ENCODE measurements at regions not wholly inside any gene's neighbourhood (a gene's known extent, or its start where the extent isn't known, plus 50 kb on each side); places are given as distances from the start of the nearest gene placed in this dataset.
"Not testable (repeated sequence)": the region's sequence is repeated elsewhere in the genome, so short reads cannot be mapped to it uniquely, and the experiment has no call there.

GRCh38 chr2:180691186-180691854 is 289.1 kb upstream of the UBE2E3 start:
- H3K27ac Mint-ChIP-seq; H3K27me3 Mint-ChIP-seq; H3K4me1 Mint-ChIP-seq (ENCODE audit: low read depth); H3K9me3 Mint-ChIP-seq; H3K36me3 Mint-ChIP-seq (ENCODE audit: low read depth); intact Hi-C loops (cut with micrococcal nuclease); H3K4me3 Mint-ChIP-seq: not testable (repeated sequence)

- intact Hi-C loops (cut with micrococcal nuclease), result no loop called here
- Mint-ChIP-seq H3K4me3 (no peak overlapping the region), H3K4me1 (ENCODE audit: low read depth) (no peaks in the 10 kb centered on the region), H3K36me3 (ENCODE audit: low read depth) (no peaks in the 10 kb centered on the region), H3K27ac (no peak overlapping the region), H3K9me3 (peaks cover 8% of the 10 kb centered on the region), H3K27me3 (no peaks in the 10 kb centered on the region)
Measured at GRCh38 chr2:180690611-180691010, 289.8 kb upstream of the UBE2E3 start.

- no peak overlapping the region for H3K4me3 Mint-ChIP-seq
- no peaks in the 10 kb centered on the region for H3K36me3 Mint-ChIP-seq (ENCODE audit: low read depth)
- intact Hi-C loops (cut with micrococcal nuclease), result no loop called here
- H3K27me3 Mint-ChIP-seq, result peaks cover 2% of the 10 kb centered on the region
- H3K9me3 Mint-ChIP-seq, result no peaks in the 10 kb centered on the region
- H3K27ac Mint-ChIP-seq, result no peak overlapping the region
- no peaks in the 10 kb centered on the region for H3K4me1 Mint-ChIP-seq (ENCODE audit: low read depth)
Measured at GRCh38 chr2:180682871-180683270, 297.5 kb upstream of the UBE2E3 start.

- H3K9me3 Mint-ChIP-seq, result no peaks in the 10 kb centered on the region
- peaks cover 2% of the 10 kb centered on the region for H3K27me3 Mint-ChIP-seq
- no peak overlapping the region for H3K4me3 Mint-ChIP-seq
- no peaks in the 10 kb centered on the region for H3K4me1 Mint-ChIP-seq (ENCODE audit: low read depth)
- H3K36me3 Mint-ChIP-seq (ENCODE audit: low read depth), result no peaks in the 10 kb centered on the region
- intact Hi-C loops (cut with micrococcal nuclease), result no loop called here
- H3K27ac Mint-ChIP-seq, result no peak overlapping the region
Measured at GRCh38 chr2:180679693-180680092, 300.7 kb upstream of the UBE2E3 start.

- intact Hi-C loops (cut with micrococcal nuclease), result no loop called here
- H3K36me3 Mint-ChIP-seq (ENCODE audit: low read depth), result no peaks in the 10 kb centered on the region
- H3K4me1 Mint-ChIP-seq (ENCODE audit: low read depth), result no peaks in the 10 kb centered on the region
- H3K27me3 Mint-ChIP-seq, result peaks cover 2% of the 10 kb centered on the region
- H3K27ac Mint-ChIP-seq, result no peak overlapping the region
- H3K9me3 Mint-ChIP-seq, result no peaks in the 10 kb centered on the region
- no peak overlapping the region for H3K4me3 Mint-ChIP-seq
Measured at GRCh38 chr2:180678625-180678972, 301.8 kb upstream of the UBE2E3 start.

- intact Hi-C loops (cut with micrococcal nuclease), result no loop called here
- Mint-ChIP-seq H3K4me1 (ENCODE audit: low read depth) (no peaks in the 10 kb centered on the region), H3K27ac (no peak overlapping the region), H3K27me3 (peaks cover 2% of the 10 kb centered on the region), H3K9me3 (no peaks in the 10 kb centered on the region), H3K4me3 (no peak overlapping the region), H3K36me3 (ENCODE audit: low read depth) (no peaks in the 10 kb centered on the region)
Measured at GRCh38 chr2:180677930-180678624, 302.3 kb upstream of the UBE2E3 start.

GRCh38 chr2:180677200-180677599 is 303.2 kb upstream of the UBE2E3 start:
- no peaks in the 10 kb centered on the region for H3K9me3 Mint-ChIP-seq
- H3K27ac Mint-ChIP-seq, result no peak overlapping the region
- intact Hi-C loops (cut with micrococcal nuclease), result no loop called here
- no peak overlapping the region for H3K4me3 Mint-ChIP-seq
- H3K4me1 Mint-ChIP-seq (ENCODE audit: low read depth), result no peaks in the 10 kb centered on the region
- H3K27me3 Mint-ChIP-seq, result peaks cover 2% of the 10 kb centered on the region
- H3K36me3 Mint-ChIP-seq (ENCODE audit: low read depth), result no peaks in the 10 kb centered on the region

- Mint-ChIP-seq H3K4me1 (ENCODE audit: low read depth) (no peaks in the 10 kb centered on the region), H3K27me3 (peaks cover 2% of the 10 kb centered on the region), H3K4me3 (no peak overlapping the region), H3K9me3 (no peaks in the 10 kb centered on the region), H3K27ac (no peak overlapping the region), H3K36me3 (ENCODE audit: low read depth) (no peaks in the 10 kb centered on the region)
- intact Hi-C loops (cut with micrococcal nuclease), result no loop called here
Measured at GRCh38 chr2:180676520-180677025, 303.8 kb upstream of the UBE2E3 start.

GRCh38 chr2:180675170-180675569 is 305.2 kb upstream of the UBE2E3 start:
- intact Hi-C loops (cut with micrococcal nuclease), result no loop called here
- H3K36me3 Mint-ChIP-seq (ENCODE audit: low read depth), result no peaks in the 10 kb centered on the region

GRCh38 chr2:180672377-180672776 is 308.0 kb upstream of the UBE2E3 start:
- no peaks in the 10 kb centered on the region for H3K9me3 Mint-ChIP-seq
- H3K4me1 Mint-ChIP-seq (ENCODE audit: low read depth), result no peaks in the 10 kb centered on the region
- intact Hi-C loops (cut with micrococcal nuclease), result no loop called here
- no peaks in the 10 kb centered on the region for H3K27me3 Mint-ChIP-seq
- H3K27ac Mint-ChIP-seq, result no peak overlapping the region
- no peak overlapping the region for H3K4me3 Mint-ChIP-seq
- H3K36me3 Mint-ChIP-seq (ENCODE audit: low read depth), result no peaks in the 10 kb centered on the region

More at GRCh38 chr2:180675170-180675569, 305.2 kb upstream of the UBE2E3 start:
- H3K27ac Mint-ChIP-seq, result no peak overlapping the region
- no peaks in the 10 kb centered on the region for H3K9me3 Mint-ChIP-seq
- peaks cover 2% of the 10 kb centered on the region for H3K27me3 Mint-ChIP-seq
- no peaks in the 10 kb centered on the region for H3K4me1 Mint-ChIP-seq (ENCODE audit: low read depth)
- no peak overlapping the region for H3K4me3 Mint-ChIP-seq

- no peak overlapping the region for H3K27ac Mint-ChIP-seq
- intact Hi-C loops (cut with micrococcal nuclease), result no loop called here
- H3K27me3 Mint-ChIP-seq, result no peaks in the 10 kb centered on the region
- H3K4me3 Mint-ChIP-seq, result no peak overlapping the region
- no peaks in the 10 kb centered on the region for H3K4me1 Mint-ChIP-seq (ENCODE audit: low read depth)
- H3K36me3 Mint-ChIP-seq (ENCODE audit: low read depth), result no peaks in the 10 kb centered on the region
- no peaks in the 10 kb centered on the region for H3K9me3 Mint-ChIP-seq
Measured at GRCh38 chr2:180670302-180671003, 310.0 kb upstream of the UBE2E3 start.

GRCh38 chr2:180669016-180669415 is 311.4 kb upstream of the UBE2E3 start:
- intact Hi-C loops (cut with micrococcal nuclease), result no loop called here
- H3K9me3 Mint-ChIP-seq, result no peaks in the 10 kb centered on the region
- H3K27me3 Mint-ChIP-seq, result no peaks in the 10 kb centered on the region
- H3K27ac Mint-ChIP-seq, result no peak overlapping the region
- H3K4me3 Mint-ChIP-seq, result no peak overlapping the region
- H3K4me1 Mint-ChIP-seq (ENCODE audit: low read depth), result no peaks in the 10 kb centered on the region
- no peaks in the 10 kb centered on the region for H3K36me3 Mint-ChIP-seq (ENCODE audit: low read depth)

GRCh38 chr2:180664507-180664906 is 315.9 kb upstream of the UBE2E3 start:
- Mint-ChIP-seq H3K36me3 (ENCODE audit: low read depth) (no peaks in the 10 kb centered on the region), H3K27me3 (no peaks in the 10 kb centered on the region), H3K4me3 (no peak overlapping the region), H3K9me3 (no peaks in the 10 kb centered on the region), H3K4me1 (ENCODE audit: low read depth) (no peaks in the 10 kb centered on the region), H3K27ac (no peak overlapping the region)
- intact Hi-C loops (cut with micrococcal nuclease), result no loop called here

GRCh38 chr2:180662941-180663471 is 317.4 kb upstream of the UBE2E3 start:
- no peak overlapping the region for H3K27ac Mint-ChIP-seq

More at GRCh38 chr2:180662941-180663471, 317.4 kb upstream of the UBE2E3 start:
- intact Hi-C loops (cut with micrococcal nuclease), result no loop called here
- Mint-ChIP-seq H3K27me3 (no peaks in the 10 kb centered on the region), H3K36me3 (ENCODE audit: low read depth) (no peaks in the 10 kb centered on the region), H3K4me3 (no peak overlapping the region), H3K4me1 (ENCODE audit: low read depth) (no peaks in the 10 kb centered on the region), H3K9me3 (no peaks in the 10 kb centered on the region)

All from dendritic cell treated with granulocyte-macrophage colony-stimulating factor and Interleukin-4, amounts not matched to agents 40 ng/mL and 50 ng/mL, for 4 days (primary cell).